K562 (cell line): ENCODE measurements at regions not wholly inside any gene's neighbourhood (a gene's known extent, or its start where the extent isn't known, plus 50 kb on each side); places are given as distances from the start of the nearest gene placed in this dataset.

Experiments used
- ATAC-seq: fragments of 200-7000 bp; cut with Tn5 transposase; 3 replicates; pipeline ENCODE4 v1.9.1; 2020; ENCODE audit warnings: moderate library complexity
- BruUV-seq: library from RNA; stranded (reverse); fragments of 400-500 nt; replicated peaks from 2 replicates; lab custom pipeline; 2021; lab: Mats Ljungman, UMichigan
- CTCF ChIA-PET: fragments of 300-600 bp; formaldehyde crosslinking; extraction: SDS; loops from one replicate; lab custom pipeline; 2021; ENCODE audit warnings: low intra/inter-chr PET ratio; lab: Yijun Ruan, JAX
- POLR2A ChIA-PET: fragments of 300-600, 350-650 bp; sonication (Branson Sonifier 250); formaldehyde crosslinking; extraction: SDS; loops from one replicate; lab custom pipeline; 2021; ENCODE audit warnings: antibody characterized with exemption, inconsistent platforms; lab: Yijun Ruan, JAX
- DNase-seq, 4 experiments: peaks; one replicate each; pipeline versions ENCODE4 v3.0.0 to v3.0.0-alpha.2; 2011 to 2018; ENCODE audit warnings: low spot score in 3 of 4, mixed read lengths in 3 of 4; ENCODE audit errors: extremely low read depth in 1 of 4
- FAIRE-seq: peaks from 2 replicates; lab custom pipeline; 2011; peaks lifted over from hg19 to GRCh38; lab: Jason Lieb, UNC
- H2AFZ ChIP-seq: 2 replicates; pipeline ENCODE4 v1.6.0; 2011; ENCODE audit warnings: low read depth, low read length, control low read depth, inconsistent platforms
- H3K27ac ChIP-seq: fragments of 200-600 bp; 3 replicates; pipeline ENCODE4 v1.8.0; 2011; ENCODE audit warnings: low read depth, mild to moderate bottlenecking, control low read depth, inconsistent platforms, low read length, moderate library complexity, mixed read lengths; ENCODE audit errors: extremely low read depth
- H3K27me3 ChIP-seq, 2 experiments: fragments of 300-600 bp in 1 of 2; 2 replicates in 1 of 2; 3 replicates in 1 of 2; pipeline versions ENCODE4 v1.6.0 to v1.8.0; 2011; ENCODE audit warnings: inconsistent platforms in 2 of 2, low read length in 2 of 2, mild to moderate bottlenecking in 1 of 2, mixed read lengths in 1 of 2, moderate library complexity in 1 of 2; ENCODE audit not compliant: control insufficient read depth in 2 of 2, insufficient read depth in 2 of 2
- H3K36me3 ChIP-seq: fragments of 300-600 bp; 3 replicates; pipeline ENCODE4 v1.8.0; 2011; ENCODE audit warnings: mild to moderate bottlenecking, low read length, inconsistent platforms; ENCODE audit not compliant: control insufficient read depth, insufficient read depth
- H3K4me1 ChIP-seq, 2 experiments: fragments of 200-600 bp in 1 of 2; replicated peaks in 1 of 2; 2 replicates in 1 of 2; 3 replicates in 1 of 2; pipeline versions ENCODE4 v1.5.1 to v1.8.0; 2011; ENCODE audit warnings: inconsistent platforms in 2 of 2, low read length in 2 of 2, mild to moderate bottlenecking in 1 of 2, mixed read lengths in 1 of 2, moderate library complexity in 1 of 2; ENCODE audit not compliant: control insufficient read depth in 2 of 2, insufficient read depth in 2 of 2
- H3K4me2 ChIP-seq: 2 replicates; pipeline ENCODE4 v1.6.1; 2011; ENCODE audit warnings: low read length, control low read depth, inconsistent platforms, mixed read lengths; ENCODE audit not compliant: insufficient read depth
- H3K4me3 ChIP-seq: fragments of 200-600 bp; sonication (generic), shearing (Covaris generic); 2 replicates; pipeline ENCODE4 v1.5.1; 2016; ENCODE audit warnings: control low read depth, inconsistent platforms
- H3K79me2 ChIP-seq: fragments of 200-600 bp; 3 replicates; pipeline ENCODE4 v1.8.0; 2011; ENCODE audit warnings: low read length, inconsistent platforms; ENCODE audit not compliant: control insufficient read depth, insufficient read depth
- H3K9ac ChIP-seq, 2 experiments: 2 replicates each; pipeline versions ENCODE4 v1.6.0 to v1.6.1; 2011; ENCODE audit warnings: low read depth in 2 of 2, low read length in 2 of 2, control low read depth in 1 of 2, inconsistent platforms in 1 of 2, mild to moderate bottlenecking in 1 of 2, mixed read lengths in 1 of 2; ENCODE audit not compliant: insufficient read depth in 1 of 2
- H3K9me1 ChIP-seq: one replicate; pipeline ENCODE4 v1.6.0; 2011; ENCODE audit warnings: inconsistent platforms, mild to moderate bottlenecking, low read length, moderate library complexity; ENCODE audit not compliant: control insufficient read depth, insufficient read depth
- H3K9me3 ChIP-seq: replicated peaks from 2 replicates; pipeline ENCODE4 v1.5.1; 2011; ENCODE audit warnings: low read depth, low read length, inconsistent platforms; ENCODE audit not compliant: control insufficient read depth, insufficient read depth
- H4K20me1 ChIP-seq: replicated peaks from 2 replicates; pipeline ENCODE4 v1.6.1; 2011; ENCODE audit warnings: low read length, inconsistent platforms, mixed read lengths; ENCODE audit not compliant: control insufficient read depth, insufficient read depth
- RBM25 ChIP-seq: fragments of 200-400 bp; formaldehyde crosslinking; IDR thresholded peaks from 2 replicates; pipeline ENCODE4 v1.6.1; 2018; ENCODE audit warnings: low read length, low read depth, moderate library complexity; ENCODE audit not compliant: severe bottlenecking
- ZNF639 ChIP-seq, 2 experiments: fragments of 200-800 bp in 1 of 2; sonication (Bioruptor generic) in 1 of 2; sonication (generic) in 1 of 2; formaldehyde crosslinking in 1 of 2; IDR thresholded peaks in 1 of 2; conservative IDR thresholded peaks in 1 of 2; 2 replicates each; pipeline versions ENCODE4 v1.5.0 to v1.6.1; 2016 to 2020; ENCODE audit warnings: missing compliant biosample characterization in 1 of 2, missing genetic modification characterization in 1 of 2, missing genetic modification reagents in 1 of 2
- WGBS: fragments of 100-300 bp; shearing (Covaris generic); methylation state at CpG from one replicate; pipeline ENCODE4 v1.1.6; 2016; ENCODE audit warnings: low coverage, mixed read lengths; ENCODE audit not compliant: insufficient coverage; ENCODE audit errors: missing lambda C conversion rate; 5-methylcytosine and 5-hydroxymethylcytosine counted together
- in situ Hi-C: fragments of 300-500 bp; cut with MboI; formaldehyde crosslinking; loops from 4 replicates; pipeline ENCODE4 v1.15.0; 2018; ENCODE audit warnings: inconsistent platforms, mixed read lengths
- intact Hi-C: fragments of 100-400 bp; cut with micrococcal nuclease; formaldehyde crosslinking; loops from 2 replicates; pipeline ENCODE4 v1.14.2; 2022

- peaks cover 3 to 35% of the 10 kb centered on the region in 2 experiments; a peak in 3 of 5 replicates for H3K27me3 ChIP-seq
- no peaks in the 10 kb centered on the region for H3K9me3 ChIP-seq
- BruUV-seq: no TSS peak
- no peaks in the 10 kb centered on the region for H3K9me1 ChIP-seq
- no peak for DNase-seq
- no peaks in the 10 kb centered on the region for H3K36me3 ChIP-seq
- no peak overlapping the region for H3K9ac ChIP-seq
- POLR2A ChIA-PET: no interaction called here
- H3K4me2 ChIP-seq: no peak overlapping the region
- no peak for FAIRE-seq
- no peaks in the 10 kb centered on the region for H4K20me1 ChIP-seq
- no peaks in the 10 kb centered on the region for H3K4me1 ChIP-seq
- H3K4me3 ChIP-seq: no peak overlapping the region
- no peak overlapping the region for H2AFZ ChIP-seq
- CTCF ChIA-PET: no interaction called here
- TF ChIP-seq RBM25 (peak; percentile 75), ZNF639 (CRISPR knock-in tag; conservative IDR thresholded peaks at IDR 0.05 in 1 of 2, IDR thresholded peaks at IDR 0.05 in 1 of 2) (no peak)
- TF ChIP-seq, all 486 proteins: peak for 1
- intact Hi-C loops: no loop called here
- WGBS: 0% methylated on average over 2 of the region's 3 CpGs
- ATAC-seq: no peak
- in situ Hi-C loops: no loop called here
- Histone ChIP-seq H3K27ac (no peak overlapping the region), H3K79me2 (no peaks in the 10 kb centered on the region)
Observed at GRCh38 chr22:27383896-27384295, 417.7 kb downstream of the MN1 start.
